ENCODE measurements at regions not wholly inside any gene's neighbourhood (a gene's known extent, or its start where the extent isn't known, plus 50 kb on each side); places are given as distances from the start of the nearest gene placed in this dataset.

GRCh38 chr5:142459209-142459608 lies 134.4 kb upstream of the SPRY4 start:
- TF ChIP-seq CTCF (IDR thresholded peaks at IDR 0.05), result no peak
- no peak for TF ChIP-seq POLR2A (IDR thresholded peaks at IDR 0.05)
- no peak for TF ChIP-seq POLR2AphosphoS5 (IDR thresholded peaks at IDR 0.05)
